GM12872 (cell line): ENCODE measurements at regions not wholly inside any gene's neighbourhood (a gene's known extent, or its start where the extent isn't known, plus 50 kb on each side); places are given as distances from the start of the nearest gene placed in this dataset.

Experiments
- TF ChIP-seq, protein P1 (sequence below): IDR thresholded peaks from 3 replicates; pipeline ENCODE4 v1.5.1; 2011; ENCODE audit warnings: low read depth, mild to moderate bottlenecking, low read length, moderate library complexity; ENCODE audit not compliant: insufficient read depth

DNA sequence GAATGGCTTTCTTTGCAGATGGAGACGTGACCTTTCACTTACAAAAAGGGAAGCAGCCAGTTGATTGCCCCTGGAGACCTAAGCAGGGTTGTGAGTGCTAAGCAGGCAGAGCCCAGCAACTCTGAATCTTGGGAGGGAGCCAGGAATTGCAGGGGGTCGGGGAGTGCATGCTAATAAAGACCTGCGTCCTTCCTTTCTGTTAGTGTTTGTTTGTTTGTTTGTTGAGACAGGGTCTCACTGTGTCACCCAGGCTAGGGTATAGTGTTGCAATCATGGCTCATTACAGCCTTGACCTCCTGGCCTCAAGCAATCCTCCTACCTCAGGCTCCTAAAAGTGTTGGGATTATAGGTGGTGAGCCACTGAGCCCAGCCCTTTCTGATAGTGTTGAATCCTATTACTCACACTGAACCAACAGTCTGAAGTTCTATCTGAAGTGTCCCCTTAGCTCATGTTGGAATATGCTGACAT is 137.4 kb downstream of the CEP135 start:
- TF ChIP-seq, protein P1, sequence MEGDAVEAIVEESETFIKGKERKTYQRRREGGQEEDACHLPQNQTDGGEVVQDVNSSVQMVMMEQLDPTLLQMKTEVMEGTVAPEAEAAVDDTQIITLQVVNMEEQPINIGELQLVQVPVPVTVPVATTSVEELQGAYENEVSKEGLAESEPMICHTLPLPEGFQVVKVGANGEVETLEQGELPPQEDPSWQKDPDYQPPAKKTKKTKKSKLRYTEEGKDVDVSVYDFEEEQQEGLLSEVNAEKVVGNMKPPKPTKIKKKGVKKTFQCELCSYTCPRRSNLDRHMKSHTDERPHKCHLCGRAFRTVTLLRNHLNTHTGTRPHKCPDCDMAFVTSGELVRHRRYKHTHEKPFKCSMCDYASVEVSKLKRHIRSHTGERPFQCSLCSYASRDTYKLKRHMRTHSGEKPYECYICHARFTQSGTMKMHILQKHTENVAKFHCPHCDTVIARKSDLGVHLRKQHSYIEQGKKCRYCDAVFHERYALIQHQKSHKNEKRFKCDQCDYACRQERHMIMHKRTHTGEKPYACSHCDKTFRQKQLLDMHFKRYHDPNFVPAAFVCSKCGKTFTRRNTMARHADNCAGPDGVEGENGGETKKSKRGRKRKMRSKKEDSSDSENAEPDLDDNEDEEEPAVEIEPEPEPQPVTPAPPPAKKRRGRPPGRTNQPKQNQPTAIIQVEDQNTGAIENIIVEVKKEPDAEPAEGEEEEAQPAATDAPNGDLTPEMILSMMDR, result no peak

DNA sequence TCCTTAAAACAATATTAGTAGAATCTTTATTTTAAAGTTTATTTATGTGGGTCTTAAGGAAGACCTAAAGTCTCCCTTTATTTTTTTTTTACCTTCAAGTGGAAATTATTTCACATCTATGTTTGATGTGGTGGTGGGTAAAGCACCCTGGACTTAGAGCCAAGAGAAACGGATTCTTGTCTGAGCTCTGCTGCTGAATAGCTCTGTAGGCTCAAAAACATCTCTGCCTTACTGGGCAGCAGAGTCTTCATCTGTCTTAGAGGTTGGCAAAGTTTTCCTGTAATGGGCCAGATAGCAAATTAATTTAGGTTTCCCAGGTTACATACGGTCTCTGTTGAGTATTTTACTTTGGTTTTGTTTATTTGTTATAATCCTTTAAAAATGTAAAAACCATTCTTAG is 136.5 kb downstream of the CEP135 start:
- TF ChIP-seq, protein P1, result no peak

DNA sequence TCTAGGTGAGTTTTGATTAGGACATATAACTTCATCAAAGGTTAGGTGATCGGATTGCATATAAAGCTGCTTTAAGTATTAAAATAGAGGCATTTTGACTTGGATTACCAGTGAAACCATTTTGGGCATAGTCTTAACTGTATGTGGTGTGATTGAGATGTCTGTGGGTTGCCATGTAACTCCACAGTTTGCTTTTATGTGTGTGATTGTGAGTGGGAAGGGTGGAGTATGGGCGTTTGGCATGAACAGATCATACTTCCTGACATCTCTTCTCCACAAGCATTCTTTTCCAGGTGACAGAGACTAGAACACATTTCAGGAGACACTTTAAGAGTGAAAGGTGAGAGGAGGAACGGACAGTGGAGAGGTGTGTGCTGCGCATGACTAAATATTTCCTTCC is 136.1 kb downstream of the CEP135 start:
- TF ChIP-seq, protein P1, result no peak
